AG04449 (cell line): ENCODE measurements at regions not wholly inside any gene's neighbourhood (a gene's known extent, or its start where the extent isn't known, plus 50 kb on each side); places are given as distances from the start of the nearest gene placed in this dataset.
"Not testable (repeated sequence)": the region's sequence is repeated elsewhere in the genome, so short reads cannot be mapped to it uniquely, and the experiment has no call there.

Experiments
- CTCF ChIA-PET: fragments of 350-600 bp; formaldehyde crosslinking; extraction: SDS; loops from one replicate; lab custom pipeline; 2021; ENCODE audit warnings: antibody characterized with exemption; lab: Yijun Ruan, JAX
- POLR2A ChIA-PET: fragments of 400-600, 350-600 bp; formaldehyde crosslinking; extraction: SDS; loops from one replicate; lab custom pipeline; 2020; ENCODE audit warnings: antibody characterized with exemption, inconsistent platforms; lab: Yijun Ruan, JAX
- DNase-seq: peaks from one replicate; pipeline ENCODE4 v3.0.0-alpha.2; 2010; ENCODE audit warnings: low read depth, low spot score
- H3K4me3 ChIP-seq: 2 replicates; pipeline ENCODE4 v1.5.1; 2011; ENCODE audit warnings: low read depth, mild to moderate bottlenecking, control low read depth, low read length
- CTCF ChIP-seq: IDR thresholded peaks from one replicate; pipeline ENCODE4 v1.5.1; 2011; ENCODE audit warnings: mild to moderate bottlenecking, moderate library complexity, low read length, control low read depth, inconsistent platforms; ENCODE audit not compliant: insufficient read depth; ENCODE audit errors: missing control alignments

- DNase-seq = no peak
- POLR2A ChIA-PET = no interaction called here
- no peak overlapping the region for H3K4me3 ChIP-seq
- no peak for TF ChIP-seq CTCF
- CTCF ChIA-PET = no interaction called here
These were observed 376.6 kb upstream of the KCND2 start for GRCh38 chr7:119896386-119896785.

GRCh38 chr7:119900996-119901672 is 371.8 kb upstream of the KCND2 start:
- ChIA-PET POLR2A (no interaction called here), CTCF (no interaction called here)
- no peak for TF ChIP-seq CTCF
- no peak overlapping the region for H3K4me3 ChIP-seq
- no peak for DNase-seq

DNA sequence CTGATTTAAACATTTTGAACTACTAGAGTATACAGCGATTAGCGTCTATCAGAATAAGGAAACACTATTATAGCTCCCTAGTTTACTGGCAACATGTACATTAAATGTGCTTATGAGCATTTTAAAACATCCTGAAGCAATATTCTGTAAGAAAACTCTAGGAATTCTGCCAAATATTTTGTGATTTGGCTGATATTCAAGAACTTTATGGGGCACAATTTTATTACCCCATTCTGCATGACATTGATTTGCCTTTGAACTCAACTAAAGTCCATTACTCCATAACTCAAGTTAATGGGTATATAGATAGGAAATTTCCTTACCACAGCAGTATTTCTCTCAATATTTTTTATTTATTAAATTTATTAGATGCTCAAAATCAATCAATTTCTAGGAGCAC is 369.9 kb upstream of the KCND2 start:
- CTCF ChIA-PET = no interaction called here
- TF ChIP-seq CTCF = no peak
- no peak for DNase-seq
- POLR2A ChIA-PET = no interaction called here
- H3K4me3 ChIP-seq = no peak overlapping the region

GRCh38 chr7:119905495-119905894 is 367.5 kb upstream of the KCND2 start:
- no peak for DNase-seq
- ChIA-PET POLR2A (no interaction called here), CTCF (no interaction called here)
- TF ChIP-seq CTCF = no peak
- no peak overlapping the region for H3K4me3 ChIP-seq

- POLR2A ChIA-PET = no interaction called here
- TF ChIP-seq CTCF = no peak
- CTCF ChIA-PET = no interaction called here
- H3K4me3 ChIP-seq = no peak overlapping the region
- no peak for DNase-seq
These were observed 364.0 kb upstream of the KCND2 start for GRCh38 chr7:119908948-119909347.

DNA sequence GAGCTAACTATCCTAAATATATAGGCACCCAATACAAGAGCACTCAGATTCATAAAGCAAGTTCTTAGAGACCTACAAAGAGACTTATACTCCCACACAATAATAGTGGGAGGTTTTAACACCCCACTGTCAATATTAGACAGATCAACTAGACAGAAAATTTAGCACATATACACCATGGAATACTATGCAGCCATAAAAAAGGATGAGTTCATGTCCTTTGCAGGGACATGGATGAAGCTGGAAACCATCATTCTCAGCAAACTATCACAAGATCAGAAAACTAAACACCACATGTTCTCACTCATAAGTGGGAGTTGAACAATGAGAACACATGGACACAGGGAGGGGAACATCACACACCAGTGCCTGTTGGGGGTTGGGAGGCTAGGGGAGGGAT is 358.9 kb upstream of the KCND2 start:
- POLR2A ChIA-PET, CTCF ChIA-PET, DNase-seq, H3K4me3 ChIP-seq: not testable (repeated sequence)

- DNase-seq = no peak
- no peak overlapping the region for H3K4me3 ChIP-seq
- TF ChIP-seq CTCF = no peak
- POLR2A ChIA-PET = no interaction called here
- CTCF ChIA-PET = no interaction called here
These were observed 356.5 kb upstream of the KCND2 start for GRCh38 chr7:119916501-119916900.
